Natural killer cell (primary cell): ENCODE measurements at regions not wholly inside any gene's neighbourhood (a gene's known extent, or its start where the extent isn't known, plus 50 kb on each side); places are given as distances from the start of the nearest gene placed in this dataset.

Source experiments
- ATAC-seq, 3 donors: fragments of 150-1000 bp in 2 of 3; fragments of 200-7000 bp in 1 of 3; cut with Tn5 transposase; 1 replicate in 1 of 3; 2 replicates in 2 of 3; pipeline ENCODE4 v1.10.0; 2021; ENCODE audit warnings: mild to moderate bottlenecking in 2 of 3, moderate library complexity in 2 of 3
- DNase-seq, 2 donors: peaks; one replicate each; pipeline versions ENCODE4 v3.0.0 to v3.0.0-alpha.2; 2013 to 2021; ENCODE audit warnings: mixed read lengths in 1 of 2
- H3K27ac ChIP-seq: one replicate; pipeline ENCODE4 v1.5.1; 2013; ENCODE audit warnings: mild to moderate bottlenecking, low read length
- H3K27me3 ChIP-seq: one replicate; pipeline ENCODE4 v1.6.1; 2013; ENCODE audit warnings: low read length; ENCODE audit not compliant: control insufficient read depth, insufficient read depth
- H3K36me3 ChIP-seq: one replicate; pipeline ENCODE4 v1.6.1; 2013; ENCODE audit warnings: low read length; ENCODE audit not compliant: control insufficient read depth, insufficient read depth
- H3K4me1 ChIP-seq: one replicate; pipeline ENCODE4 v1.6.1; 2013; ENCODE audit warnings: low read length; ENCODE audit not compliant: control insufficient read depth, insufficient read depth
- H3K4me3 ChIP-seq: one replicate; pipeline ENCODE4 v1.5.1; 2013; ENCODE audit warnings: low read length
- H3K9me3 ChIP-seq: one replicate; pipeline ENCODE4 v1.6.1; 2013; ENCODE audit warnings: low read length; ENCODE audit not compliant: control insufficient read depth, insufficient read depth
- H3K27ac Mint-ChIP-seq, 2 donors: one replicate each; pipeline ENCODE4 v1.8.0; 2022; ENCODE audit warnings: mild to moderate bottlenecking in 2 of 2, mixed read lengths in 2 of 2, moderate library complexity in 1 of 2
- H3K27me3 Mint-ChIP-seq, 2 donors: one replicate each; pipeline ENCODE4 v1.8.0; 2022; ENCODE audit warnings: low read depth in 2 of 2, mixed read lengths in 2 of 2
- H3K36me3 Mint-ChIP-seq: one replicate; pipeline ENCODE4 v1.8.0; 2022; ENCODE audit warnings: mixed read lengths
- H3K4me1 Mint-ChIP-seq, 2 donors: one replicate each; pipeline ENCODE4 v1.8.0; 2022; ENCODE audit warnings: mixed read lengths in 2 of 2
- H3K4me3 Mint-ChIP-seq: one replicate; pipeline ENCODE4 v1.8.0; 2022; ENCODE audit warnings: mild to moderate bottlenecking, moderate library complexity, mixed read lengths
- H3K9me3 Mint-ChIP-seq, 2 donors: one replicate each; pipeline ENCODE4 v1.8.0; 2022; ENCODE audit warnings: mixed read lengths in 2 of 2
- CTCF ChIP-seq: fragments of 200-600 bp; IDR thresholded peaks from one replicate; pipeline ENCODE4 v1.8.0; 2022; ENCODE audit warnings: antibody characterized with exemption
- WGBS: methylation state at CpG from one replicate; pipeline ENCODE4 v1.1.7; 2013; ENCODE audit warnings: missing lambda C conversion rate; ENCODE audit not compliant: insufficient coverage; 5-methylcytosine and 5-hydroxymethylcytosine counted together
- intact Hi-C: fragments of 100-400 bp; cut with micrococcal nuclease; formaldehyde crosslinking; loops from one replicate; pipeline ENCODE4 v1.14.2; 2022

GRCh38 chr20:18988701-18989100 lies 175.1 kb downstream of the SCP2D1 start:
- Histone ChIP-seq H3K27ac (no peak overlapping the region), H3K4me3 (no peak overlapping the region), H3K27me3 (no peaks in the 10 kb centered on the region), H3K9me3 (no peaks in the 10 kb centered on the region), H3K36me3 (no peaks in the 10 kb centered on the region), H3K4me1 (no peaks in the 10 kb centered on the region)
- ATAC-seq (no peak), DNase-seq (no peak)
- intact Hi-C loops = no loop called here
- TF ChIP-seq CTCF = no peak
- Mint-ChIP-seq H3K27ac (no peak overlapping the region), H3K4me3 (no peak overlapping the region), H3K36me3 (no peaks in the 10 kb centered on the region), H3K27me3 (peaks cover 0 to 3% of the 10 kb centered on the region in 2 donors), H3K4me1 (no peaks in the 10 kb centered on the region), H3K9me3 (no peaks in the 10 kb centered on the region)
- WGBS = 78% methylated on average over 3 of the region's 3 CpGs

- 86% methylated on average over 10 of the region's 10 CpGs for WGBS
- Mint-ChIP-seq H3K4me1 (no peaks in the 10 kb centered on the region), H3K36me3 (no peaks in the 10 kb centered on the region), H3K4me3 (no peak overlapping the region), H3K27ac (no peak overlapping the region), H3K27me3 (peaks cover 0 to 7% of the 10 kb centered on the region in 2 donors), H3K9me3 (no peaks in the 10 kb centered on the region)
- Histone ChIP-seq H3K9me3 (no peaks in the 10 kb centered on the region), H3K27me3 (no peaks in the 10 kb centered on the region), H3K36me3 (no peaks in the 10 kb centered on the region), H3K4me3 (no peak overlapping the region), H3K27ac (no peak overlapping the region), H3K4me1 (no peaks in the 10 kb centered on the region)
- intact Hi-C loops = no loop called here
- no peak for ATAC-seq
- no peak for DNase-seq
- no peak for TF ChIP-seq CTCF
Measured at GRCh38 chr20:18989736-18990474, 176.3 kb downstream of the SCP2D1 start.

GRCh38 chr20:18991012-18991411 lies 177.4 kb downstream of the SCP2D1 start:
- H3K4me1 ChIP-seq = no peaks in the 10 kb centered on the region
- H3K36me3 ChIP-seq = no peaks in the 10 kb centered on the region
- WGBS = 79% methylated on average over 2 of the region's 2 CpGs
- H3K9me3 ChIP-seq = no peaks in the 10 kb centered on the region
- no peaks in the 10 kb centered on the region for H3K36me3 Mint-ChIP-seq
- peaks cover 0 to 7% of the 10 kb centered on the region in 2 donors for H3K27me3 Mint-ChIP-seq
- H3K27me3 ChIP-seq = no peaks in the 10 kb centered on the region
- H3K4me1 Mint-ChIP-seq = no peaks in the 10 kb centered on the region
- intact Hi-C loops = no loop called here
- no peak for TF ChIP-seq CTCF
- H3K9me3 Mint-ChIP-seq = no peaks in the 10 kb centered on the region
- DNase-seq (no peak), ATAC-seq (no peak)
- no peak overlapping the region for H3K27ac ChIP-seq
- H3K27ac Mint-ChIP-seq = no peak overlapping the region
- H3K4me3 Mint-ChIP-seq = no peak overlapping the region
- no peak overlapping the region for H3K4me3 ChIP-seq

GRCh38 chr20:18992418-18992817 lies 178.8 kb downstream of the SCP2D1 start:
- no peaks in the 10 kb centered on the region for H3K9me3 ChIP-seq
- DNase-seq (no peak), ATAC-seq (no peak)
- Mint-ChIP-seq H3K27me3 (peaks cover 0 to 7% of the 10 kb centered on the region in 2 donors), H3K27ac (no peak overlapping the region), H3K4me3 (no peak overlapping the region), H3K9me3 (no peaks in the 10 kb centered on the region), H3K36me3 (no peaks in the 10 kb centered on the region), H3K4me1 (no peaks in the 10 kb centered on the region)
- intact Hi-C loops = no loop called here
- no peak overlapping the region for H3K27ac ChIP-seq
- WGBS = 100% methylated on average over 1 of the region's 1 CpG
- no peak for TF ChIP-seq CTCF
- no peak overlapping the region for H3K4me3 ChIP-seq
- no peaks in the 10 kb centered on the region for H3K27me3 ChIP-seq
- H3K36me3 ChIP-seq = no peaks in the 10 kb centered on the region
- no peaks in the 10 kb centered on the region for H3K4me1 ChIP-seq
